ENCODE measurements at regions not wholly inside any gene's neighbourhood (a gene's known extent, or its start where the extent isn't known, plus 50 kb on each side); places are given as distances from the start of the nearest gene placed in this dataset.
"Not testable (repeated sequence)": the region's sequence is repeated elsewhere in the genome, so short reads cannot be mapped to it uniquely, and the experiment has no call there.

- TF ChIP-seq, protein P1, sequence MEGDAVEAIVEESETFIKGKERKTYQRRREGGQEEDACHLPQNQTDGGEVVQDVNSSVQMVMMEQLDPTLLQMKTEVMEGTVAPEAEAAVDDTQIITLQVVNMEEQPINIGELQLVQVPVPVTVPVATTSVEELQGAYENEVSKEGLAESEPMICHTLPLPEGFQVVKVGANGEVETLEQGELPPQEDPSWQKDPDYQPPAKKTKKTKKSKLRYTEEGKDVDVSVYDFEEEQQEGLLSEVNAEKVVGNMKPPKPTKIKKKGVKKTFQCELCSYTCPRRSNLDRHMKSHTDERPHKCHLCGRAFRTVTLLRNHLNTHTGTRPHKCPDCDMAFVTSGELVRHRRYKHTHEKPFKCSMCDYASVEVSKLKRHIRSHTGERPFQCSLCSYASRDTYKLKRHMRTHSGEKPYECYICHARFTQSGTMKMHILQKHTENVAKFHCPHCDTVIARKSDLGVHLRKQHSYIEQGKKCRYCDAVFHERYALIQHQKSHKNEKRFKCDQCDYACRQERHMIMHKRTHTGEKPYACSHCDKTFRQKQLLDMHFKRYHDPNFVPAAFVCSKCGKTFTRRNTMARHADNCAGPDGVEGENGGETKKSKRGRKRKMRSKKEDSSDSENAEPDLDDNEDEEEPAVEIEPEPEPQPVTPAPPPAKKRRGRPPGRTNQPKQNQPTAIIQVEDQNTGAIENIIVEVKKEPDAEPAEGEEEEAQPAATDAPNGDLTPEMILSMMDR (IDR thresholded peaks at IDR 0.05; ENCODE audit: insufficient read depth, low read length, poor library complexity, severe bottlenecking) = no peak
- DNase-seq (ENCODE audit: extremely low read depth, insufficient read length) = no peak
These were observed 211.3 kb upstream of the HNRNPA3 start for GRCh38 chr2:177001334-177001733.

GRCh38 chr2:177002983-177003382 is 209.6 kb upstream of the HNRNPA3 start:
- Histone ChIP-seq H3K4me3 (replicated peaks; ENCODE audit: low read depth, low read length) (no peak overlapping the region), H3K36me3 (ENCODE audit: control insufficient read depth, insufficient read depth, low read length) (no peaks in the 10 kb centered on the region), H3K27me3 (replicated peaks; ENCODE audit: control insufficient read depth, insufficient read depth, low read length) (no peaks in the 10 kb centered on the region)
- no peak for DNase-seq (ENCODE audit: extremely low read depth, insufficient read length)
- TF ChIP-seq, protein P1 (IDR thresholded peaks at IDR 0.05; ENCODE audit: insufficient read depth, low read length, poor library complexity, severe bottlenecking) = no peak

More at GRCh38 chr2:177001334-177001733, 211.3 kb upstream of the HNRNPA3 start:
- Histone ChIP-seq H3K4me3 (replicated peaks; ENCODE audit: low read depth, low read length) (no peak overlapping the region), H3K36me3 (ENCODE audit: control insufficient read depth, insufficient read depth, low read length) (no peaks in the 10 kb centered on the region), H3K27me3 (replicated peaks; ENCODE audit: control insufficient read depth, insufficient read depth, low read length) (no peaks in the 10 kb centered on the region)

DNA sequence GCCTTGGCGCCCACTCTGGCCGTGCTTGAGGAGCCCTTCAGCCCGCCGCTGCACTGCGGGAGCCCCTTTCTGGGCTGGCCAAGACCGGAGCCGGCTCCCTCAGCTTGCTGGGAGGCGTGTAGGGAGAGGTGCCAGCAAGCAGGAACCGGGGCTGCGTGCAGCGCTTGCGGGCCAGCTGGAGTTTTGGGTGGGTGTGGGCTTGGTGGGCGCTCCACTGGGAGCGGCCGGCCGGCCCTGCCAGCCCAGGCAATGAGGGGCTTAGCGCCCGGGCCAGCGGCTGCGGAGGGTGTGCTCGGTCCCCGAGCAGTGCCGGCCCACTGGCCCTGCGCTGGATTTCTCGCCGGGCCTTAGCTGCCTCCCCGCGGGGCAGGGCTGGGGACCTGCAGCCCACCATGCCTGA is 204.9 kb upstream of the HNRNPA3 start:
- H3K27me3 ChIP-seq (replicated peaks; ENCODE audit: control insufficient read depth, insufficient read depth, low read length); H3K36me3 ChIP-seq (ENCODE audit: control insufficient read depth, insufficient read depth, low read length); DNase-seq (ENCODE audit: extremely low read depth, insufficient read length); H3K4me3 ChIP-seq (replicated peaks; ENCODE audit: low read depth, low read length): not testable (repeated sequence)

DNA sequence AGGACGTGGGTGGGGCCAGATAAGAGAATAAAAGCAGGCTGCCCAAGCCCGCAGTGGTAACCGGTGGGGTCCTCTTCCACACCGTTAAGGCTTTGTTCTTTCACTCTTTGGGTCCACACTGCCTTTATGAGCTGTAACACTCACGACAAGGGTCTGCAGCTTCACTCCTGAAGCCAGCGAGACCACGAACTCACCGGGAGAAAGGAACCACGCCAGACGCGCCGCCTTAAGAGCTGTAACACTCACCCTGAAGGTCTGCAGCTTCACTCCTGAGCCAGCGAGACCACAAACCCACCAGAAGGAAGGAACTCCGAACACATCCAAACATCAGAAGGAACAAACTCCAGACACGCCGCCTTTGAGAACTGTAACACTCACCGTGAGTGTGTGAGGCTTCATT is 203.9 kb upstream of the HNRNPA3 start:
- H3K4me3 ChIP-seq (replicated peaks; ENCODE audit: low read depth, low read length); H3K36me3 ChIP-seq (ENCODE audit: control insufficient read depth, insufficient read depth, low read length); H3K27me3 ChIP-seq (replicated peaks; ENCODE audit: control insufficient read depth, insufficient read depth, low read length); DNase-seq (ENCODE audit: extremely low read depth, insufficient read length): not testable (repeated sequence)

- H3K36me3 ChIP-seq (ENCODE audit: control insufficient read depth, insufficient read depth, low read length) = no peaks in the 10 kb centered on the region
- TF ChIP-seq, protein P1 (IDR thresholded peaks at IDR 0.05; ENCODE audit: insufficient read depth, low read length, poor library complexity, severe bottlenecking) = no peak
- no peaks in the 10 kb centered on the region; the same call in 1 of the 2 replicates for H3K27me3 ChIP-seq (replicated peaks; ENCODE audit: control insufficient read depth, insufficient read depth, low read length)
- no peak overlapping the region for H3K4me3 ChIP-seq (replicated peaks; ENCODE audit: low read depth, low read length)
- no peak for DNase-seq (ENCODE audit: extremely low read depth, insufficient read length)
These were observed 202.4 kb upstream of the HNRNPA3 start for GRCh38 chr2:177010146-177010545.

- Histone ChIP-seq H3K36me3 (ENCODE audit: control insufficient read depth, insufficient read depth, low read length) (no peaks in the 10 kb centered on the region), H3K27me3 (replicated peaks; ENCODE audit: control insufficient read depth, insufficient read depth, low read length) (no peaks in the 10 kb centered on the region; the same call in 1 of the 2 replicates), H3K4me3 (replicated peaks; ENCODE audit: low read depth, low read length) (no peak overlapping the region)
- TF ChIP-seq, protein P1 (IDR thresholded peaks at IDR 0.05; ENCODE audit: insufficient read depth, low read length, poor library complexity, severe bottlenecking) = no peak
- no peak for DNase-seq (ENCODE audit: extremely low read depth, insufficient read length)
These were observed 201.7 kb upstream of the HNRNPA3 start for GRCh38 chr2:177010861-177011260.

- no peaks in the 10 kb centered on the region; the same call in 1 of the 2 replicates for H3K27me3 ChIP-seq (replicated peaks; ENCODE audit: control insufficient read depth, insufficient read depth, low read length)
- no peaks in the 10 kb centered on the region for H3K36me3 ChIP-seq (ENCODE audit: control insufficient read depth, insufficient read depth, low read length)
- TF ChIP-seq, protein P1 (IDR thresholded peaks at IDR 0.05; ENCODE audit: insufficient read depth, low read length, poor library complexity, severe bottlenecking) = no peak
- H3K4me3 ChIP-seq (replicated peaks; ENCODE audit: low read depth, low read length) = no peak overlapping the region
- DNase-seq (ENCODE audit: extremely low read depth, insufficient read length) = no peak
These were observed 197.6 kb upstream of the HNRNPA3 start for GRCh38 chr2:177014946-177015345.

All from GM06990 (cell line).